ENCODE measurements at regions not wholly inside any gene's neighbourhood (a gene's known extent, or its start where the extent isn't known, plus 50 kb on each side); places are given as distances from the start of the nearest gene placed in this dataset.
A peak's percentile ranks its signal among the peaks of the same experiment; 100 is the strongest.

- Histone ChIP-seq H3K4me3 (ENCODE audit: low read depth, low read length, poor library complexity, severe bottlenecking) (no peak overlapping the region), H3K4me1 (ENCODE audit: insufficient read depth, low read length, poor library complexity, severe bottlenecking) (peaks cover 3% of the 10 kb centered on the region), H3K9me3 (ENCODE audit: low read depth, low read length, poor library complexity, severe bottlenecking) (no peaks in the 10 kb centered on the region), H3K36me3 (ENCODE audit: insufficient read depth, low read length, poor library complexity, severe bottlenecking) (no peaks in the 10 kb centered on the region), H3K27ac (ENCODE audit: low read depth, low read length, poor library complexity, severe bottlenecking) (no peak overlapping the region), H3K27me3 (replicated peaks; ENCODE audit: insufficient read depth, low read depth, low read length, poor library complexity) (no peaks in the 10 kb centered on the region)
- TF ChIP-seq CTCF (conservative IDR thresholded peaks at IDR 0.05; ENCODE audit: low read depth, low read length) (no peak), EZH2 (IDR thresholded peaks at IDR 0.05; ENCODE audit: borderline replicate concordance, low read depth, low read length, poor library complexity, severe bottlenecking) (no peak)
- POLR2A ChIA-PET (ENCODE audit: low non-redundant PET) = no interaction called here
- intact Hi-C loops (cut with micrococcal nuclease; ENCODE audit: unreplicated experiment) = no loop called here
- no peak for DNase-seq (ENCODE audit: low spot score)
- BruUV-seq (replicated peaks) = no TSS peak
- CTCF ChIA-PET = interaction anchor here (0.6 kb wide), 1 partner anchor 642 kb away, joined by 3 read pairs; no protein-coding TSS in a partner anchor
Measured at GRCh38 chr6:139457476-139457875, 83.0 kb upstream of the CITED2 start.

- ChIA-PET CTCF (no interaction called here), POLR2A (ENCODE audit: low non-redundant PET) (no interaction called here)
- Histone ChIP-seq H3K9me3 (ENCODE audit: low read depth, low read length, poor library complexity, severe bottlenecking) (no peaks in the 10 kb centered on the region), H3K4me1 (ENCODE audit: insufficient read depth, low read length, poor library complexity, severe bottlenecking) (peaks cover 28% of the 10 kb centered on the region), H3K4me3 (ENCODE audit: low read depth, low read length, poor library complexity, severe bottlenecking) (no peak overlapping the region), H3K27me3 (replicated peaks; ENCODE audit: insufficient read depth, low read depth, low read length, poor library complexity) (no peaks in the 10 kb centered on the region), H3K27ac (ENCODE audit: low read depth, low read length, poor library complexity, severe bottlenecking) (peak overlapping the region; percentile 20), H3K36me3 (ENCODE audit: insufficient read depth, low read length, poor library complexity, severe bottlenecking) (no peaks in the 10 kb centered on the region)
- TF ChIP-seq CTCF (conservative IDR thresholded peaks at IDR 0.05; ENCODE audit: low read depth, low read length) (no peak), EZH2 (IDR thresholded peaks at IDR 0.05; ENCODE audit: borderline replicate concordance, low read depth, low read length, poor library complexity, severe bottlenecking) (no peak)
- BruUV-seq (replicated peaks) = no TSS peak
- peak; percentile 60 for DNase-seq (ENCODE audit: low spot score)
- intact Hi-C loops (cut with micrococcal nuclease; ENCODE audit: unreplicated experiment) = no loop called here
Measured at GRCh38 chr6:139452148-139452876, 77.9 kb upstream of the CITED2 start.

- CTCF ChIA-PET = no interaction called here
- intact Hi-C loops (cut with micrococcal nuclease; ENCODE audit: unreplicated experiment) = no loop called here
- TF ChIP-seq EZH2 (IDR thresholded peaks at IDR 0.05; ENCODE audit: borderline replicate concordance, low read depth, low read length, poor library complexity, severe bottlenecking) (no peak), CTCF (conservative IDR thresholded peaks at IDR 0.05; ENCODE audit: low read depth, low read length) (no peak)
- peaks cover 28% of the 10 kb centered on the region for H3K4me1 ChIP-seq (ENCODE audit: insufficient read depth, low read length, poor library complexity, severe bottlenecking)
- DNase-seq (ENCODE audit: low spot score) = no peak
- POLR2A ChIA-PET (ENCODE audit: low non-redundant PET) = no interaction called here
- no peak overlapping the region for H3K27ac ChIP-seq (ENCODE audit: low read depth, low read length, poor library complexity, severe bottlenecking)
- no peaks in the 10 kb centered on the region for H3K36me3 ChIP-seq (ENCODE audit: insufficient read depth, low read length, poor library complexity, severe bottlenecking)
- H3K27me3 ChIP-seq (replicated peaks; ENCODE audit: insufficient read depth, low read depth, low read length, poor library complexity) = no peaks in the 10 kb centered on the region
- no TSS peak for BruUV-seq (replicated peaks)
- H3K4me3 ChIP-seq (ENCODE audit: low read depth, low read length, poor library complexity, severe bottlenecking) = no peak overlapping the region
- H3K9me3 ChIP-seq (ENCODE audit: low read depth, low read length, poor library complexity, severe bottlenecking) = no peaks in the 10 kb centered on the region
Measured at GRCh38 chr6:139449611-139450000, 75.2 kb upstream of the CITED2 start.

Data from A673 (cell line).